HEK293 (cell line): ENCODE measurements at regions not wholly inside any gene's neighbourhood (a gene's known extent, or its start where the extent isn't known, plus 50 kb on each side); places are given as distances from the start of the nearest gene placed in this dataset.

Experiments used
- CTCF ChIP-seq: fragments of 450-650 bp; formaldehyde crosslinking; IDR thresholded peaks from 2 replicates; pipeline ENCODE4 v1.5.1; 2016; ENCODE audit warnings: missing biosample characterization, missing genetic modification characterization
- GLI4 ChIP-seq: fragments of 450-650 bp; formaldehyde crosslinking; IDR thresholded peaks from 2 replicates; pipeline ENCODE4 v1.5.1; 2016; ENCODE audit warnings: missing biosample characterization, missing genetic modification characterization
- MZF1 ChIP-seq: fragments of 450-650 bp; formaldehyde crosslinking; IDR thresholded peaks from 2 replicates; pipeline ENCODE4 v1.5.1; 2017; ENCODE audit warnings: missing biosample characterization, missing genetic modification characterization, borderline replicate concordance
- WT1 ChIP-seq: fragments of 450-650 bp; formaldehyde crosslinking; IDR thresholded peaks from 2 replicates; pipeline ENCODE4 v1.5.1; 2016; ENCODE audit warnings: missing biosample characterization, missing genetic modification characterization
- ZNF211 ChIP-seq: fragments of 450-650 bp; formaldehyde crosslinking; IDR thresholded peaks from 2 replicates; pipeline ENCODE4 v1.5.1; 2016; ENCODE audit warnings: low read depth, missing biosample characterization, missing genetic modification characterization
- ZNF76 ChIP-seq: fragments of 450-650 bp; formaldehyde crosslinking; IDR thresholded peaks from 2 replicates; pipeline ENCODE4; 2016; ENCODE audit warnings: low read depth, missing biosample characterization, missing genetic modification characterization, borderline replicate concordance
- ZNF776 ChIP-seq: fragments of 450-650 bp; formaldehyde crosslinking; IDR thresholded peaks from 2 replicates; pipeline ENCODE4 v1.5.0; 2017; ENCODE audit warnings: missing biosample characterization, missing genetic modification characterization, borderline replicate concordance
- TF ChIP-seq, protein P1 (sequence below): sonication (generic); formaldehyde crosslinking; IDR thresholded peaks from 2 replicates; pipeline ENCODE4 v1.8.1; 2022; ENCODE audit warnings: mild to moderate bottlenecking, moderate library complexity, missing genetic modification reagents

DNA sequence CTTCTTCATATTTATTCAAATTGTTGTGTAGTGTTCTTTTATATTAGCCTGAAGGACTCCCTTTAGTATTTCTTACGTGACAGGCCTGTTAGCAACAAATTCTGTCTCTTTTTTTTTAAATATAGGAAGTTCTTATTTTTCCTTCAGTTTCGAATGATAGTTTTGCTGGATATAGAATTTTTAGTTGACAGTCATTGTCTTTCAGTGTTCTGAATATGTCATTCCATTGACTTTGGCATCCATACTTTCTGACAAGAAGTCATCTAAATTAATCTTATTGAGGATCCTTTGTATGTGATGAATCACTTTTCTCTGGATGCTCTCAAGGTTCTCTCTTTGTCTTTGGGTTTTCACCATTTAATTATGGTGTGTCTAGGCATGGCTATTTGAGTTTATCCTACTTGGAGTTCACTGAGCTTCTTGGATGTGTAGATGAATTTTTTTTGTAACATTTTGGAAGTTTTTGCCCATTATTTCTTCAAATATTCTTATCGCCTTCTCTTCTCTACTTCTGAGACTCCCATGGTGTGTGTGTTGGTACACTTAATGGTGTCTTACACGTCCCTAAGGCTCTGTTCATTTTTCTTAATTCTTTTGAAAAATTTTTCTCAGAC is 82.5 kb upstream of the GTSF1L start:
- TF ChIP-seq CTCF = no peak
- TF ChIP-seq WT1 (tag by site-specific recombination) = no peak
- TF ChIP-seq ZNF76 = no peak
- TF ChIP-seq GLI4 (tag by site-specific recombination) = no peak
- TF ChIP-seq, protein P1, sequence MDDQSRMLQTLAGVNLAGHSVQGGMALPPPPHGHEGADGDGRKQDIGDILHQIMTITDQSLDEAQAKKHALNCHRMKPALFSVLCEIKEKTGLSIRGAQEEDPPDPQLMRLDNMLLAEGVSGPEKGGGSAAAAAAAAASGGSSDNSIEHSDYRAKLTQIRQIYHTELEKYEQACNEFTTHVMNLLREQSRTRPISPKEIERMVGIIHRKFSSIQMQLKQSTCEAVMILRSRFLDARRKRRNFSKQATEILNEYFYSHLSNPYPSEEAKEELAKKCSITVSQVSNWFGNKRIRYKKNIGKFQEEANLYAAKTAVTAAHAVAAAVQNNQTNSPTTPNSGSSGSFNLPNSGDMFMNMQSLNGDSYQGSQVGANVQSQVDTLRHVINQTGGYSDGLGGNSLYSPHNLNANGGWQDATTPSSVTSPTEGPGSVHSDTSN (CRISPR knock-in tag) = no peak
- TF ChIP-seq ZNF211 (tag by site-specific recombination) = no peak
- TF ChIP-seq ZNF776 (tag by site-specific recombination) = no peak
- TF ChIP-seq MZF1 (tag by site-specific recombination) = no peak
